ENCODE measurements at regions not wholly inside any gene's neighbourhood (a gene's known extent, or its start where the extent isn't known, plus 50 kb on each side); places are given as distances from the start of the nearest gene placed in this dataset.

DNA sequence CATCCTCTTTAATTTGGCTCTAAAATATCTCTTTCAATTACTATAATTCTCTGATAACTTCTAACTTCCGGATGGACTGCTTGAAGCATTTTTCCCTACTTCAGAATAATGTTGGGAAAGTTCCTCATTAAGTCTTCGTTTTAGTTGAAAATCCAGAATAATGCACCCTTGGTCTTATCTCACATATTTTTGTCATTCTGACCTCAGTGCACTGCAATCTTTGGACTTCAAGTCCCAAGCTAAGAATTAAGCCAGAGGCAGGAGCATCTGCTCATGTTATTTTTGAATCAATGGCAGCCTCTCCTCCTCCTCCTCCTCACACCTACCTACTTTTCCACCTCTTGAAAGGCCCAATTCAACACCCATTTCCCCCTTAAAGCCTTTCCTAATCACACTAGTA is 169.8 kb downstream of the CYYR1 start:
- DNase-seq (ENCODE audit: low read depth): no peak
- TF ChIP-seq, protein P1, sequence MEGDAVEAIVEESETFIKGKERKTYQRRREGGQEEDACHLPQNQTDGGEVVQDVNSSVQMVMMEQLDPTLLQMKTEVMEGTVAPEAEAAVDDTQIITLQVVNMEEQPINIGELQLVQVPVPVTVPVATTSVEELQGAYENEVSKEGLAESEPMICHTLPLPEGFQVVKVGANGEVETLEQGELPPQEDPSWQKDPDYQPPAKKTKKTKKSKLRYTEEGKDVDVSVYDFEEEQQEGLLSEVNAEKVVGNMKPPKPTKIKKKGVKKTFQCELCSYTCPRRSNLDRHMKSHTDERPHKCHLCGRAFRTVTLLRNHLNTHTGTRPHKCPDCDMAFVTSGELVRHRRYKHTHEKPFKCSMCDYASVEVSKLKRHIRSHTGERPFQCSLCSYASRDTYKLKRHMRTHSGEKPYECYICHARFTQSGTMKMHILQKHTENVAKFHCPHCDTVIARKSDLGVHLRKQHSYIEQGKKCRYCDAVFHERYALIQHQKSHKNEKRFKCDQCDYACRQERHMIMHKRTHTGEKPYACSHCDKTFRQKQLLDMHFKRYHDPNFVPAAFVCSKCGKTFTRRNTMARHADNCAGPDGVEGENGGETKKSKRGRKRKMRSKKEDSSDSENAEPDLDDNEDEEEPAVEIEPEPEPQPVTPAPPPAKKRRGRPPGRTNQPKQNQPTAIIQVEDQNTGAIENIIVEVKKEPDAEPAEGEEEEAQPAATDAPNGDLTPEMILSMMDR (IDR thresholded peaks at IDR 0.05; ENCODE audit: low read length, missing control alignments): no peak

DNA sequence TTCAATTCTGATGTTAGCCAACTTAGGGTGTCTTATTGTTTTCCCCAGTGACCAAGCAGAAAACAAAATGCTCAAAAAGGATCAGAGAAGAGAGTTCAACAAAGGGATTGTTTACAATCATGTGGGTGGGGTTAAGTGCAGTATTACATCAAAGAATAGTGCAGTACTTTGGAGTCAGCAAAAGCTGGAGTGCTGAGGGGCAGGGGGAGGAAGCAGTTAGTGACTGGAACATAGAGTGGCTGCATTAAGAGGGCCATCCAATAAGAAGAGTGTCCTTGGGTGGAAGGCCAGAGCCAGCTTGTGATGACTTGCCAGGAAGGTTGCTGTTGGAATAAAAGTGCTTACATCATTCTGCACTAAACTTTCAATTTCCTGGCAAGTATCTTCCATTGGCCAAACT is 175.5 kb downstream of the CYYR1 start:
- H3K4me3 ChIP-seq (replicated peaks; ENCODE audit: low read depth, low read length): no peak overlapping the region
- TF ChIP-seq, protein P1 (IDR thresholded peaks at IDR 0.05; ENCODE audit: low read length, missing control alignments): no peak
- DNase-seq (ENCODE audit: low read depth): no peak

More for the DNA sequence above, 169.8 kb downstream of the CYYR1 start:
- H3K4me3 ChIP-seq (replicated peaks; ENCODE audit: low read depth, low read length): no peak overlapping the region

DNA sequence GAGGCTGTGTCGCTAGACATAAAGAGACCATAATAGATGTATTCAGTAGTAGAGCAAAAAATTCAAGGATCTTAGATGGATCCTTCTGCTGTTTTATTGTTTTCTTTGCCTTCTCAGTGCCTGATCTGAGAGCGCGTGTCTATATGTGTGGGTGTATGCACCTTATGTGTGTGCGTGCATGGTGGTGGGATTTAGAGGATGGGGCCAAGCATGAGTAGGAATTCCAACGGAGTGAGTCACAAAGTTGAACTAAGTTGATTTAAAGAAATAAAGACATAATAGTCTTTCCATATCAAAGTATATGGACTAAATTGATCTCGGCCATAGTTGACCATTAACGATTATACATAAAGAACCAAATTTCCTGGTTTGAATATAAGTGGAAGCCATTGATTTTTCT is 178.7 kb downstream of the CYYR1 start:
- TF ChIP-seq, protein P1 (IDR thresholded peaks at IDR 0.05; ENCODE audit: low read length, missing control alignments): no peak
- H3K4me3 ChIP-seq (replicated peaks; ENCODE audit: low read depth, low read length): no peak overlapping the region
- no peak for DNase-seq (ENCODE audit: low read depth)

DNA sequence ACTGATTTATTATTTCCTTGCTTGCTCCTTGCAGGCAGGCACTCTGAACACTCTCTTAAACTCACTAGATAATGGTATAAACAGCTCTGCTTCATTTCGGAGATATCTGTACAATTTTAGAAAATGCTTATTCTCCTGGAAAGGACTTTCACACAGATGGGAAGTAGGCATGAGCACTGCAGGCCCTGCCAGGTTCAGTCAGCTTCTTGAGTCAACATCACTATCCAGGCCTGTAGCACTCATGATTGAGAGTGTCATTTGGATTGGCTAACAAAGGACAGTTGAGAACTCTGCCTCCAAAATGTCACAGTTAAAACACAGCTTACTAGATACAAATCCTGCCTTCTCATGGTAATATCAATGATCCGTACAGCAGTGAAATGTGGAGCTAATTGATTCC is 181.9 kb downstream of the CYYR1 start:
- H3K4me3 ChIP-seq (replicated peaks; ENCODE audit: low read depth, low read length): no peak overlapping the region
- no peak for DNase-seq (ENCODE audit: low read depth)
- TF ChIP-seq, protein P1 (IDR thresholded peaks at IDR 0.05; ENCODE audit: low read length, missing control alignments): no peak

DNA sequence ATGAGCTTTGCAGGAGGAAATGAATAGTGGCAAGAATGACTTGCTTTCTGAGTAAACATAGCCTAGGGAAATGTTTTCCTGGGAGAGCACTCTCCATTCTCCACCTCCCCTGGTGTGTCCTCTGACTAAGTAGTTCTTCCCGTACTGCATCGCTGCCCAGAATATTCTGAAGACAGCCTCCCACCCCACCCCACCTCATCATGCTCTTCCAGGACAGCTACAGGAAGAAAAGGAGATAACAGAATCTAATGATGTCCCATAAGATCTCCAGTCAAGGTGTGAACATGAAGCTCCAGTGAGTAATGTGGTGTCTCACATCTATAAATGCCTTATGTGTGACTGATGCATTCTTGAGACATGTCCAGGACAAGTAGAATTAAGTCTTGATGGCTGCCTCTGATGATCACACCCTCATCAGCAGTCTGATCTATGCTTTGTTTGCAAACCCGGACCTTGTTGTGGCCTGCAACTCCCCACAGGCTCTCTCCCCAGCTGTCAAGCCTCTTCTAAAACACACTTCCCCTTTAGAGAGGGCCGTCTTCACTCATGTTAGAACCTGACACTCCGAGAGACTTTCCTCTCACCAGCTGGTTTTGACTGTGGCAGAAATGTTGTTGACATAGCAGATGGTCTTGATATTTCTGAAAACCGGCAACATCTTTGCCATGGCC is 183.0 kb downstream of the CYYR1 start:
- TF ChIP-seq, protein P1 (IDR thresholded peaks at IDR 0.05; ENCODE audit: low read length, missing control alignments): no peak
- peak; percentile 41 for DNase-seq (ENCODE audit: low read depth)
- H3K4me3 ChIP-seq (replicated peaks; ENCODE audit: low read depth, low read length): no peak overlapping the region

DNA sequence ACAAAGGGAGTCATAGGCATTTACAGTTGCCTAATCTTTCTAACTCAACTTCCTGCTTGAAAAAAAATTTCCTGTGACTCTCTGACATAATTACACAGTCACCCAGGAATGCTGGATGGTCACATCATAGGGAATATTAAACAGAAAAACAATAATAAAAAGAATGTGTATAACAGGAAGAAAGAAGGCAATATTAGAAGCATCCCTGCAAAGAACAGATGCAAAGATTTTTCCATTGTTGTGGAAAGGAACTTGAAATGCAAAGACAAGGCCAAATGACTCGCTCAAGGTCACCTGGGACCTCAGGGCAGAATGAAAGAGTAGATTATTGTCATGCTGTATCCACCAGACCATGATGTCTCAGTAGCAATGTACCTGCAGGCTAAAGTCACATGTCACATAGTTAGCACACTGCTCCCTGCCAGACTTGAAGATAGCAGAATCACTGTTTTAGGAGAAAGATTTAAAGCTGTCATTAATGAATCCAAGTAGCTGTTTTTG is 184.3 kb downstream of the CYYR1 start:
- H3K4me3 ChIP-seq (replicated peaks; ENCODE audit: low read depth, low read length): no peak overlapping the region
- DNase-seq (ENCODE audit: low read depth): peak; percentile 77
- TF ChIP-seq, protein P1 (IDR thresholded peaks at IDR 0.05; ENCODE audit: low read length, missing control alignments): no peak

DNA sequence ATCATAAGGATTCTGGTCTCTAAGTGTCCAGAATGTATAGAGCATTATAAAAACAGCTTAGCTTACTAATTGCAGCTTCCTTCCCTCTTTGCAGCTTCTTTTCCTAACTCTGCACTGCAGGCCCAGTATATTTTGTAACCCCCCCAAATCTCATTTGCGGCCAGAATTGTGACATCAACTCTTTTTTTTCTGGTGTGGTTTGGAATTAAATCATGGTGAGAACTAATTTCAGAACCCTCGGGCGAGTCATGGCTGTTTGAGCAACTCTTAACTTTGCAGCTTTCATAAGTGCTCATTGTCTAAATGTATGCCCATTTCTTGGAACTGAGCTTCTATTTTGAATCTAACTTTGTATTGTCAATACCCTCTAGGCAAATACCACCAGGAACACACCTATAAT is 187.4 kb downstream of the CYYR1 start:
- TF ChIP-seq, protein P1 (IDR thresholded peaks at IDR 0.05; ENCODE audit: low read length, missing control alignments): no peak
- no peak overlapping the region for H3K4me3 ChIP-seq (replicated peaks; ENCODE audit: low read depth, low read length)
- peak; percentile 33 for DNase-seq (ENCODE audit: low read depth)

Data from fibroblast of pulmonary artery (primary cell).